Duodenal mucosa (tissue), 2 donors: ENCODE measurements at regions not wholly inside any gene's neighbourhood (a gene's known extent, or its start where the extent isn't known, plus 50 kb on each side); places are given as distances from the start of the nearest gene placed in this dataset.

Experiments used
- H3K27ac ChIP-seq: one replicate; pipeline ENCODE4 v1.7.0; 2013; ENCODE audit warnings: low read depth, low read length
- H3K27me3 ChIP-seq, 2 donors: one replicate each; pipeline ENCODE4 v1.7.0; 2013; ENCODE audit warnings: low read length in 2 of 2, control low read depth in 1 of 2; ENCODE audit not compliant: insufficient read depth in 2 of 2, control insufficient read depth in 1 of 2
- H3K36me3 ChIP-seq, 2 donors: one replicate each; pipeline ENCODE4 v1.7.0; 2013; ENCODE audit warnings: low read length in 2 of 2, control low read depth in 1 of 2; ENCODE audit not compliant: insufficient read depth in 2 of 2, control insufficient read depth in 1 of 2
- H3K4me1 ChIP-seq, 2 donors: one replicate each; pipeline ENCODE4 v1.7.0; 2013; ENCODE audit warnings: low read length in 2 of 2, control low read depth in 1 of 2; ENCODE audit not compliant: insufficient read depth in 2 of 2, control insufficient read depth in 1 of 2
- H3K4me3 ChIP-seq, 2 donors: one replicate each; pipeline ENCODE4 v1.7.0; 2013; ENCODE audit warnings: low read length in 2 of 2, low read depth in 1 of 2
- H3K9ac ChIP-seq, 2 donors: one replicate each; pipeline ENCODE4 v1.7.0; 2013; ENCODE audit warnings: low read length in 2 of 2, low read depth in 1 of 2
- H3K9me3 ChIP-seq, 2 donors: one replicate each; pipeline ENCODE4 v1.7.0; 2013; ENCODE audit warnings: low read length in 2 of 2, control low read depth in 1 of 2; ENCODE audit not compliant: control insufficient read depth in 1 of 2

DNA sequence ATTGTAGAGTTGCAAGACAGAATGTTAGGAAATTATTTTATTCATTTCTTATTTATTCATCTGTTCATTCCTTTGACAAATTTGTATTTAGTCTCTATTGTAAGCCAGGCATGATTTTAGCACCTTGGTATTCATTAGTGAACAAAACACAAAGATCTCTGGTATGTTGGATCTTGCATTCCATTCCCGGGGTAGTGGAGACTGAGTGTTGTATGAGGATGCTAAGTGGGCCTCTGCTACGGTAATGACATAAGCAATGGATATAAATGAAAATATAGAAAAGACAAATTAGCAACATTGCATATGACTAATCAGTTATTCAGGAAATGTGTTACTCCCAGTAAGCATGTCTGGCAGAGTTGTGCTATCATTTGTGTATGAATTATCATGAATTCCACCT, 449.3 kb downstream of the PCDH17 start:
- H3K9ac ChIP-seq: no peak overlapping the region
- no peaks in the 10 kb centered on the region for H3K4me1 ChIP-seq
- H3K9me3 ChIP-seq: no peaks in the 10 kb centered on the region
- no peaks in the 10 kb centered on the region for H3K36me3 ChIP-seq
- no peaks in the 10 kb centered on the region for H3K27me3 ChIP-seq
- H3K4me3 ChIP-seq: no peak overlapping the region
- no peak overlapping the region for H3K27ac ChIP-seq

DNA sequence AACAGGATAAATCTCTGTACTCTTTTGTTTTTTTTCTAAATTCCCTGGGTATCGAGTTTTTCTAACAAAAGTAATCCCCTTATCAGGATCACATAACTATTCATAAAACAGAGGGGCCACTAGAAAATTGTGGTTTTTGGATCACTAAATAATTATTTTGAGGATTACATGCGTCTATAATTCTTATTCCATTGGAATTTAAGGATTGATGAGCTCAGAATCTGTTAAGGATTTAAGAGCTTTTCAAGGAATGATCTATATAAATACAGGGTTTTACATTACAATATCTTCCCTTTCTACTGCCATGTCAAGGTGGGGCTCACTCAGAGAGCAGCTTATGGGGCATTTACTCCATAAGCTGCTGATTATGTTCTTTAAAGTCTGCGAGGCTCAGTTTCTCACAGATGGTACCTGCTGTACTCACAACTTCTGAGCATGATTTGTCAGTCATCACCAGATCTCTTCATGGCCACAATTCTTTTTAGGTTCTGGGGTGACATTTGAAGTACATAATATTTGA, 449.8 kb downstream of the PCDH17 start:
- Histone ChIP-seq H3K27ac (no peak overlapping the region), H3K4me1 (no peaks in the 10 kb centered on the region), H3K27me3 (no peaks in the 10 kb centered on the region), H3K4me3 (no peak overlapping the region), H3K36me3 (no peaks in the 10 kb centered on the region), H3K9ac (no peak overlapping the region), H3K9me3 (no peaks in the 10 kb centered on the region)

DNA sequence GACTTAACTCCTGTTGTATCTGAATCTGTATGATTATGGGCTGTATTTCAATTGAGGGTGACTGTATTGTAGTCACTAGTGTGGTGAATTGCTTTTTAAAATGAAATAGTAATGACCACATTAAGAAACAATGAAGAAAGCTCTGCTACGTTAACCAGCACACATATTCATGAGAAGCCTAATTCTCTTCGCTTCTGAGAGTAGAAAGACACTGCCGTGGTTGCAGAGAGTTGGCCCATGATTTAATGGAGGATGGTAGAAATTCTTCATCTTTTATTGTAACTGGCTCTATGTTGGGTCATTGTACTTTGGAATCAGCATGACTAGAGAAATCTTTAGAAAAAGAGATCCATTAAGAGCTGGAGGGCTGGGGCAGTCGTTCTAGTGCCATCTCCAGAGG, 451.5 kb downstream of the PCDH17 start:
- H3K27ac ChIP-seq: no peak overlapping the region
- H3K4me3 ChIP-seq: no peak overlapping the region
- no peaks in the 10 kb centered on the region for H3K27me3 ChIP-seq
- no peaks in the 10 kb centered on the region for H3K36me3 ChIP-seq
- no peaks in the 10 kb centered on the region for H3K4me1 ChIP-seq
- H3K9ac ChIP-seq: no peak overlapping the region
- no peaks in the 10 kb centered on the region for H3K9me3 ChIP-seq

DNA sequence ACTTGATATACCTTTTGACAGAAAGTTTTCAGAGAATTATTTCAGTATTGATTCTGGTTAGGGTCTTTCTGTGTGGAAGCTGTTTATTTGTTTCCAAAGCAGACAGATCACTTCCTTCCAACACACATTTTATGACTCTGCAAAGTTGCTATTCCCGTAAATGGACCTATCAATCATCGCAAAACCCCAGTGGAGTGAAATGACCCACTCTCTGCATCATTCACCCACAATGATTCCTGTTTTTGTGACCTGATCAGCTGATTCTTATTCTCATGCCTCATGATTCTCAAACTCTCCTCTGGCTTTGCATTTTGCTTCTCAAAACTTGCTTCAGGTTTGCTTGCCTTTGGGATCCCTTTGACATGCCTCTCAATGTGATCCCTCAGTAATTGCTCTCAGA, 453.7 kb downstream of the PCDH17 start:
- Histone ChIP-seq H3K27me3 (no peaks in the 10 kb centered on the region), H3K36me3 (no peaks in the 10 kb centered on the region), H3K4me3 (no peak overlapping the region), H3K27ac (no peak overlapping the region), H3K4me1 (no peaks in the 10 kb centered on the region), H3K9ac (no peak overlapping the region), H3K9me3 (no peaks in the 10 kb centered on the region)

DNA sequence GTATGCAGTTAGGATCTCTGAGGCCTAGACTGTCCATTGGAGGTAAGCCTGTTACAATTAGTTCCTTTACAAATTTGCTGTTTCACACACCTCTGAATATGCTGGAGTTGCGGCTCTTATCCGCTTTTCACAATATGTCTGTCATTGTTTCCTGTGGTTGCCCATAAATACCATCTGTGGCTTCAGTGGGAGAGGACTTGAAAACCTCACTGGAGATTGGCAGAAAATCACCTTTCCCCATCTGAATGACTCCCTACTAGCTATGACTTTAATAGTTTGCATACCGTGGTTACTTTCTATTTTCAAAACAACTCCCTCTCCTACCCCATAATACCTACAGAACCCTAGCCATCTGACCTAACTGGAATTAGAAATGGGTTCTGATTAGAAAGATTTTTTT, 454.3 kb downstream of the PCDH17 start:
- H3K9me3 ChIP-seq: no peaks in the 10 kb centered on the region
- H3K4me3 ChIP-seq: no peak overlapping the region
- no peaks in the 10 kb centered on the region for H3K4me1 ChIP-seq
- H3K36me3 ChIP-seq: no peaks in the 10 kb centered on the region
- H3K27ac ChIP-seq: no peak overlapping the region
- H3K27me3 ChIP-seq: no peaks in the 10 kb centered on the region
- H3K9ac ChIP-seq: no peak overlapping the region

DNA sequence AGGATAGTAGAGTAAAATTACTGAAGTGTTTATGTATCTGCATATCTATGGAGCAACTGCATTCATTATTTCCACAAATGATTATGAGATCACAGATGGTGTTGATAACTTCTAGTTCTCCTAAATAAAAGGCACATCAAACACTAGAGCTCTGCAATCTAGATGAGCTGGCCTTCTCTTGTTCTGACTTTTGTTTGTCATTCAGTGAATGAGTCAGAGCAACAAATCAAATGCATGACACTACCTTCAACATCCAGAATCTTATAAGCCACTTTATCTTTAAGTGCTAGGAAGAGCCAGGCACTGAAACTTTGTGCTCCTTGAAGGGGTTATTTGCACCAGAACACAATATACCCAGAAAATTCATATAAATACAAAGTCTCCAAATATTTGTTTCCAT, 456.0 kb downstream of the PCDH17 start:
- H3K9me3 ChIP-seq: no peaks in the 10 kb centered on the region

DNA sequence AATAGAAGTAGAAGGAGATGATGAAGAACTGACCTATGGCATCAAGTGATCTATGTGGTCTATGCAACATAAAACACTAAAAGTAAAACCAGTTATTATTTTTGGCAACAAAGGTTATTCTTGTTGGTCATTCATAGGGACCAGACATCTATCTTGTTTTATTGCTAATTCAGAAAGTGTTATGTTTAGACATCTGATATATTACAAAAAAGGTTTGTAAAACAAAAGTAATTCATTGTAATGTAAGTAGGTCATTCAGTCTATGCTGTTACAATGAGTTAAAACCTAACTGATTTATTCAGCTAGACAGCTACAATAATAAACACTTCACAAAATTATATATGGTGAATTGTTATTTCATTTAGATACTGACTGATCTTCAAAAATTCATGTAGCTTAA, 461.9 kb downstream of the PCDH17 start:
- Histone ChIP-seq H3K9me3 (no peaks in the 10 kb centered on the region), H3K4me1 (no peaks in the 10 kb centered on the region)

More for the DNA sequence above, 456.0 kb downstream of the PCDH17 start:
- Histone ChIP-seq H3K9ac (no peak overlapping the region), H3K4me3 (no peak overlapping the region), H3K27ac (no peak overlapping the region), H3K27me3 (no peaks in the 10 kb centered on the region), H3K4me1 (no peaks in the 10 kb centered on the region), H3K36me3 (no peaks in the 10 kb centered on the region)

DNA sequence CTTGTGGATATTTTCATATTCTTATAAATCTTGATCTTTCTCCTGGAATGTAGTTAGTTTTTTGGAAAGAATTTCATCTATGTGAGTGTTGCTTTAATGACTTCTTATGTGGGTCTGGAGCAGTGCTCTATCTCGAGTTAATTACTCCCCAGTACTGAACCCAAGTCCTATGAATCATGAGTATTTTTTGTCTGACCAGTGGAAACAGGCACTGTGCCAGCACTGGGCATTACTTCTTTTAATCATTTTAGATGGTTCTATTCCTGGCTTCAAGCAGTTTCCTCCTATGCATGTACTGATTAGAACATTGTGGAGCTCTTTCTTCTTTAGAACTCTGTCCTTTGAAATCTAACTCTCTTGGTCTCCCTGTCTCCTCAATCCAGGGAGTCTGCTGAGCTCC, 466.3 kb downstream of the PCDH17 start:
- Histone ChIP-seq H3K4me1 (no peaks in the 10 kb centered on the region), H3K9ac (no peak overlapping the region), H3K4me3 (no peak overlapping the region), H3K36me3 (no peaks in the 10 kb centered on the region), H3K9me3 (no peaks in the 10 kb centered on the region), H3K27ac (no peak overlapping the region), H3K27me3 (no peaks in the 10 kb centered on the region)

More for the DNA sequence above, 461.9 kb downstream of the PCDH17 start:
- no peak overlapping the region for H3K4me3 ChIP-seq
- H3K27me3 ChIP-seq: no peaks in the 10 kb centered on the region
- no peak overlapping the region for H3K9ac ChIP-seq
- no peak overlapping the region for H3K27ac ChIP-seq
- H3K36me3 ChIP-seq: no peaks in the 10 kb centered on the region

DNA sequence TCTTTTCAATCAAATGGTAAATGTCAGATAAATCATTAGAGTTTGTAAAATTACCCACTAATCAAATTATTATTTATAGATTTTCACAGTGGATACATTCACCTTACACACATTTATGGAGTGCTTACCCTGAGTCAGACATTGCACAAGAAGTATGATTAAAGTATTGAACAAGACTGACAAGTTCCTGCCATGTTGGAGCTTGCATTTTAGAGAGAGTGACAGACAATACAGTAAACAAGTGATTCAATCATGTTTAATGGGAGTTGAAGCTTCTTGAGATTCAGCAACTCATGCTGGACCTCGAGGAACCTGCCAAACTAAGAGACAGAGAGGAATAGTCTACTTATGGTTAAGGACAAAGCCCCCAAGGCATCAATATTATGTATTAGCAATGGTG, 487.8 kb downstream of the PCDH17 start:
- no peaks in the 10 kb centered on the region for H3K4me1 ChIP-seq
- H3K27ac ChIP-seq: no peak overlapping the region
- no peaks in the 10 kb centered on the region for H3K36me3 ChIP-seq
- no peak overlapping the region for H3K9ac ChIP-seq
- H3K27me3 ChIP-seq: no peaks in the 10 kb centered on the region
- H3K4me3 ChIP-seq: no peak overlapping the region
- H3K9me3 ChIP-seq: peaks cover 2 to 12% of the 10 kb centered on the region in 2 donors

DNA sequence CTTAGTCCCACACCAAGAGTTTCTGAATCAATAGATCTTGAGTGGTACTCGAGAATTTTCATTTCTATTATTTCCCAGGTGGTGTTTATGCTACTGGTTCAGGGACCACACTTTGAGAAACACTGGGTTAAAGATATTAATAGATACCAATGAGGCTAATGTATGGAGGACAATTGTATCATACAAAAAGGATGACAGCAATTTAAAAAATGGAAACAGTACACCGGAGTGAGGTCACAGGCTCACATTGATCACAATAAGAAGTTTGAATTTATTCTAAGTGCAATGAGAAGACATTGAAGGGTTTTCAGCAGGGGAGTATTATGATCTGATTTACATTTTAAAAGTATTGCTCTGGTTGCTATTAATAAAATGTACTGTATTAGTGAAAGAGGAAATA, 488.3 kb downstream of the PCDH17 start:
- Histone ChIP-seq H3K9ac (no peak overlapping the region), H3K4me1 (no peaks in the 10 kb centered on the region), H3K36me3 (no peaks in the 10 kb centered on the region), H3K27ac (no peak overlapping the region), H3K4me3 (no peak overlapping the region), H3K27me3 (no peaks in the 10 kb centered on the region), H3K9me3 (peaks cover 2 to 12% of the 10 kb centered on the region in 2 donors)

DNA sequence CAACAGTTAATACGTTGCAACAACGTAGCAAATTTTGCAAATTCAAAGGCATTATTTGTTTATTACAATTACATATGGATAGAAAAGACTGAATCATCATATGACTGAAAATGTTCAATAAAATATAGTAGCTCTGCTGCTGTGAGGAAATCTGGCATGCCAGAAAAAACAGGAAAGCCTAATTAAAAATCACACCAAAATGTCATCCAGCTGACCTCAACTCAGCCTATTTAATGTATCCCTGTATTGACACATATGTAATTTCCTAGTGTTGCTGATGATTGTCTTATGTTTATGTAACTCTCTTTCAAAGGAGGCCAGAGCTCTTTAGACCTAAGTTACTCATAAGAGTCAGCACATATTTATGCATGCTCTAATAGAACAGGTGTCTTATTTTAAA, 495.0 kb downstream of the PCDH17 start:
- Histone ChIP-seq H3K27me3 (no peaks in the 10 kb centered on the region), H3K27ac (no peak overlapping the region), H3K4me1 (no peaks in the 10 kb centered on the region), H3K36me3 (no peaks in the 10 kb centered on the region), H3K9ac (no peak overlapping the region), H3K4me3 (no peak overlapping the region), H3K9me3 (peaks cover 9 to 10% of the 10 kb centered on the region in 2 donors)
